RWPE1 (cell line): ENCODE measurements at regions not wholly inside any gene's neighbourhood (a gene's known extent, or its start where the extent isn't known, plus 50 kb on each side); places are given as distances from the start of the nearest gene placed in this dataset.
"Not testable (repeated sequence)": the region's sequence is repeated elsewhere in the genome, so short reads cannot be mapped to it uniquely, and the experiment has no call there.

Source experiments
- CTCF ChIA-PET: fragments of 350-600 bp; sonication (Branson Sonifier 250); formaldehyde crosslinking; extraction: SDS; loops from one replicate; lab custom pipeline; 2021; lab: Yijun Ruan, JAX
- POLR2A ChIA-PET: fragments of 400-600 bp; formaldehyde crosslinking; extraction: SDS; loops from one replicate; lab custom pipeline; 2020; ENCODE audit warnings: antibody characterized with exemption; ENCODE audit not compliant: low non-redundant PET; lab: Yijun Ruan, JAX
- DNase-seq: peaks from one replicate; pipeline ENCODE4 v3.0.0; 2012; ENCODE audit warnings: low spot score
- H3K27ac ChIP-seq: fragments of 450-650 bp; 2 replicates; pipeline ENCODE4 v1.5.1; 2017
- TF ChIP-seq, protein P1 (sequence below): fragments of 450-650 bp; conservative IDR thresholded peaks from 2 replicates; pipeline ENCODE4 v1.5.1; 2017; ENCODE audit warnings: low read depth, mild to moderate bottlenecking

DNA sequence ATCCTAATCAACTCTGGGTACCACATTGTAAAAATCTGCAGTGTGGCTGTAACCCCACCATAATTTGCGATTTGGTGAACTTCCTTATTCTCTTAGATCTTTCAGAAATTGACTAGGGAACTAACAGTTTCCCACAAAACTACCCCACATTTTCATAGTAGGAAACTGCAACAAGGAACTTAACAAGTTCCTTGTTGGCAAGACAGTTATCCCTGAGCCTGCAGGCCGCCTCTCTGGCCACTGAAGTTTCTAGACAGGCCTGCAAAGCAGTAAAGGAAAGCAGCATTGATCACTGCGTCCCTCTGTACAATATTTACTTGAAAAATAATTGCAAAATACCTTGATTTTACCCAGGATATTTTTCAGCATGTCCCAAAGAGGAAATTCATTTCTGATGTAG is 372.9 kb downstream of the ANAPC1 start:
- DNase-seq, POLR2A ChIA-PET, H3K27ac ChIP-seq: not testable (repeated sequence)
- CTCF ChIA-PET: interaction anchor here (0.7 kb wide), 1 partner anchor 532 kb away, joined by 4 read pairs; no protein-coding TSS in a partner anchor

DNA sequence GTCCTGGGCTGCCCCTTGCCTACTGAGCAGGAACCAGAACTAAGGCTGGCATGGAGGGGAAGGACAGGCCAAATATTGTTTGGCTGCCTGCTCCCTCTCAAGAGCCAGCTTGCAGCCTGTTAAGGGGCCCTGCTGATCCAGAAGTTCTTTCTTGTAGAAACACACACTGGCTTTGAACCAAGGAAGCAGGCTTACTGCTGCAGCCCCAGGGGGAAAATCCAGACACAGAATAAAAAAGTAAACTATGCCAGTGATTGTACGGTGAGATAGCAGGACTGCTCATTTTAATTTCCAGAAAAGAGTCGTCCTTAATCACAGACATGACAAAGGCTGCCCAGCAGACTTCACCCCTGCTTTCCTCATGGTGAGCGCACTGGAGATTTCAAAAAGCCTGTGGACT is 371.6 kb downstream of the ANAPC1 start:
- POLR2A ChIA-PET, H3K27ac ChIP-seq, DNase-seq, CTCF ChIA-PET: not testable (repeated sequence)

DNA sequence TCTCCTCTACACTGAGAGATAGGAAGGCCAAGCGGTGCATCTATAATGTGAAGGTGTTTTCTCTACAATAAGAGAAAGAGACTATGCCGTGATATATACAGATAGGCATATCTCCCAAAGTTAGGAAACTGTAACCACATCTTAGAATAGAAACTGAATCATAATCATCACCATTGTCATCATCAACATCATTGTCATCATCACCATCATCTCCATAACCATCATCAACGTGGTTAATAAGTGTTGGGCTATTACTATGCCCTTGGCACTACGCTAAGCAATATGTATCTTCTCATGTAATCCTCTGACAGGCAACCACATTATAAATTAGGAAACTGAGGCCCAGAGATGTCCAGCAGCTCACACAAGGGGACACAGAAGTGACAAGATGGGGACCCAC is 369.9 kb downstream of the ANAPC1 start:
- POLR2A ChIA-PET, H3K27ac ChIP-seq, DNase-seq, CTCF ChIA-PET: not testable (repeated sequence)

GRCh38 chr2:111517050-111517720 is 366.8 kb downstream of the ANAPC1 start:
- POLR2A ChIA-PET, H3K27ac ChIP-seq, DNase-seq, CTCF ChIA-PET: not testable (repeated sequence)

GRCh38 chr2:111517721-111518053 is 366.3 kb downstream of the ANAPC1 start:
- H3K27ac ChIP-seq, CTCF ChIA-PET, POLR2A ChIA-PET, DNase-seq: not testable (repeated sequence)

DNA sequence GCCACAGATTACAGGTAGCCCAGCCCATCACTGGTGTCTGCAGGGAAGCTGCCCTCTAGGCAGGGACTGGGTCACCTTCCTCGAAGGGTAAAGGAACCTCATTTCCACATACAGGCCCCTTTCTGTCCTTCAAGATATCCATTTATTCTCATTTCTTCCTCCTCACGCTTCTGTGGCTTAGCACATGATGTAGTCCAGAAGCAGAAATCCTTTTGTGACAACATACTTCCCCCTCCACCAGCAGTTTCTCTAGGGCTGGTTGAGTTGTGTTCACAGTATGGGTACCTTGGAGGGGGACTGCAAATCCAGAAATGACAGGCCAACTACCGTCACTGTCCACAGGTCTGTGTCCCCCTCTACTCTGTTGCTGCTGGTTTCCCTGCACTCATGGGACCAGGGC is 364.9 kb downstream of the ANAPC1 start:
- CTCF ChIA-PET: no interaction called here

DNA sequence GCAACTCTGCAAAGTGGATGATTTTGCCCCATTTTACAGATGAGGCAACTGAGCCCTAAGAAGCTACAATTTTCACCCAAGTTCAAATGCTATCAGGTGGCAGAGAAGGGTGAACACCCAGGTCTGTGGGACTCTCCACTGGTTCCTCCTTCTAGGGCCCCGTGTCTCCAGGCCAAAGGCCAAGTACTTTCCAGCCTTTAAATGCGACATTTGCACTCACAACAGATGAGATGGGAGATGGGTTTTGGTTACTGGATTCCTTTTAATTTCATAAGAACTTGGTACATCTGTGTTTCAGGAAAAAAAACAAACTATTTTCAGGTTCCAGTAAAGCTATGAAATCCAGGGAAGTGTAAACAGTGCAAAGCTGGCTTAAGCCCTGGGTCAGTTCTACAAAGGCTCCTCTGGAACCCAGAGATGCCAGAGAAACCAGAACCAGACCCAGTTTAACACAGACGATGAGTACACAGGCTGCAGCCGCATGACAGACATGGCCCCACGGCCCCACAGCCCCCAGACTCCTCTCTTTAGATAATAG is 361.7 kb downstream of the ANAPC1 start:
- ChIA-PET POLR2A (no interaction called here), CTCF (no interaction called here)
- TF ChIP-seq, protein P1, sequence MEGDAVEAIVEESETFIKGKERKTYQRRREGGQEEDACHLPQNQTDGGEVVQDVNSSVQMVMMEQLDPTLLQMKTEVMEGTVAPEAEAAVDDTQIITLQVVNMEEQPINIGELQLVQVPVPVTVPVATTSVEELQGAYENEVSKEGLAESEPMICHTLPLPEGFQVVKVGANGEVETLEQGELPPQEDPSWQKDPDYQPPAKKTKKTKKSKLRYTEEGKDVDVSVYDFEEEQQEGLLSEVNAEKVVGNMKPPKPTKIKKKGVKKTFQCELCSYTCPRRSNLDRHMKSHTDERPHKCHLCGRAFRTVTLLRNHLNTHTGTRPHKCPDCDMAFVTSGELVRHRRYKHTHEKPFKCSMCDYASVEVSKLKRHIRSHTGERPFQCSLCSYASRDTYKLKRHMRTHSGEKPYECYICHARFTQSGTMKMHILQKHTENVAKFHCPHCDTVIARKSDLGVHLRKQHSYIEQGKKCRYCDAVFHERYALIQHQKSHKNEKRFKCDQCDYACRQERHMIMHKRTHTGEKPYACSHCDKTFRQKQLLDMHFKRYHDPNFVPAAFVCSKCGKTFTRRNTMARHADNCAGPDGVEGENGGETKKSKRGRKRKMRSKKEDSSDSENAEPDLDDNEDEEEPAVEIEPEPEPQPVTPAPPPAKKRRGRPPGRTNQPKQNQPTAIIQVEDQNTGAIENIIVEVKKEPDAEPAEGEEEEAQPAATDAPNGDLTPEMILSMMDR: no peak
- H3K27ac ChIP-seq: no peak overlapping the region
- no peak for DNase-seq

More for the DNA sequence above, 364.9 kb downstream of the ANAPC1 start:
- no peak overlapping the region for H3K27ac ChIP-seq
- POLR2A ChIA-PET: no interaction called here
- DNase-seq: no peak
- TF ChIP-seq, protein P1: no peak

- DNase-seq: no peak
- no peak overlapping the region for H3K27ac ChIP-seq
- CTCF ChIA-PET: no interaction called here
- POLR2A ChIA-PET: no interaction called here
- TF ChIP-seq, protein P1: no peak
These were observed 361.0 kb downstream of the ANAPC1 start for GRCh38 chr2:111523009-111523408.

GRCh38 chr2:111525026-111525425 is 359.0 kb downstream of the ANAPC1 start:
- CTCF ChIA-PET, H3K27ac ChIP-seq, DNase-seq, POLR2A ChIA-PET: not testable (repeated sequence)

GRCh38 chr2:111526041-111526639 is 357.9 kb downstream of the ANAPC1 start:
- POLR2A ChIA-PET: not testable (repeated sequence)

DNA sequence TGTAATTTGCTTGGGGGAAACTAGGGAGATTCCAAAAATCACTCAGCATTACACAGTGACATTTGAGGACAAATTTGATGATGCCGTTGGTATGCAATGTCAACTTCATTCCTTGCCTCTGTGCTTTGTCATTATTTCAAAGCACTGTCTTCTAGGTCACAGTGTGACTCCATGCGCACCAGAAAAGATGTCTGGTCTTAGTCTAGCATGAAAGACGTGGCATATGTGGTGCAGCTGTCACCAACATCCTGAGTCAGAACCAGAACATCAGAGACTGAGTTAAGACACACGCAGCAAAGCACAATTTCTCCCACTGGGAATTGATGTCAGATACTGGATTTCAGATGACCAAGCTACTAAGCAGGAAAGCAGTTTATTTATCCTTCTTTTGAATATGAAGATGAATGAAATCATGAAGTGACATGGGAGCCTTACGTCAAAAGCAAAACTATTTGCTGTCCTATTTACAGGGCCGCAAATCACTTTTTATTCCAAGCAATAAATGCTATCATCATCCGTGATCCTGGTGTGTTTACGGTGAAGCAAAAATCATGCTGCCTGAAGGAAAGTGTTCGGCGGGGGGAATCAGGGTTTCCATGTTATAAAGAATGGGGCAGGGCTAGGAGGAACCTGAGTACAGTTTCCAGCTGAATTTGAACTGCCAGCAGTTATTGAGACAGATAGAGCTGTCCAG is 356.1 kb downstream of the ANAPC1 start:
- DNase-seq, H3K27ac ChIP-seq, CTCF ChIA-PET, POLR2A ChIA-PET: not testable (repeated sequence)

More at GRCh38 chr2:111526041-111526639, 357.9 kb downstream of the ANAPC1 start:
- H3K27ac ChIP-seq, CTCF ChIA-PET, DNase-seq: not testable (repeated sequence)

- POLR2A ChIA-PET: not testable (repeated sequence)
These were observed 355.0 kb downstream of the ANAPC1 start for GRCh38 chr2:111529022-111529421.

DNA sequence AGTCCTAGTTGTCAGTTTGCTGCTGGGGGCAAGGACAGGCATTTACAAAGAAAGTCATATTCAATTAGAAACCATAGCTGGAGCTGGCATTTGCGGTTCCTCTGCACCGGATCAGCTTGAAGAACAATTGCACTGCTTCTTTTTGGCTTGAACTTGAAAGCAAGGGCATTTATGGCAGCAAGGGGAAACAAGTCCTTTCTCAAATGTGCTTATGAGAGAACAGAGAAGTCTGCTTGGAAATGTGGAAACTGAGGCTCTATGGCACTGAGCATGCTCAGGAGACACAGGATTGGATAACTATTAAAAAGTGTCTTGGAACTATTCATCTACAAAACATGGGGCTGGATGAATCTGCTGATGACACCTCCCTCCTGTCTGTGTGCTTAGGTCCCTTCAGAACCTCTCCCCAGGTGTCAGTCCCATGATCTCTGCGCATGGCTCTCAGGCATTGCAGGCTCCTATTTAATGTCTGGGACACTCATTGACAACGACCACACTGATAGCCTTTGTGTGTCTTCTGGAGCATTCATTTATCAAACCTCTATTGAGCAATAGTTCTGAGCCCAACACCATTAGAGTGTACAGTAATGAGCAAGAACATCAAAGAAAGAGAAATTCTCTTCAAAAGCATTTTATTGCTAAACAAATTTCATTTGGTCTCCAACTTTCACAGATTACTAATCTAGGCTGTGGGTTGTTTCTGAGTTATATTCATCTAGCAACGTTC is 353.6 kb downstream of the ANAPC1 start:
- DNase-seq, H3K27ac ChIP-seq, CTCF ChIA-PET, POLR2A ChIA-PET: not testable (repeated sequence)

More at GRCh38 chr2:111529022-111529421, 355.0 kb downstream of the ANAPC1 start:
- not testable (repeated sequence) for DNase-seq, H3K27ac ChIP-seq
- CTCF ChIA-PET: interaction anchor here (0.6 kb wide), 1 partner anchor 110 kb away, joined by 5 read pairs; no protein-coding TSS in a partner anchor
